ENCODE measurements at regions not wholly inside any gene's neighbourhood (a gene's known extent, or its start where the extent isn't known, plus 50 kb on each side); places are given as distances from the start of the nearest gene placed in this dataset.

DNA sequence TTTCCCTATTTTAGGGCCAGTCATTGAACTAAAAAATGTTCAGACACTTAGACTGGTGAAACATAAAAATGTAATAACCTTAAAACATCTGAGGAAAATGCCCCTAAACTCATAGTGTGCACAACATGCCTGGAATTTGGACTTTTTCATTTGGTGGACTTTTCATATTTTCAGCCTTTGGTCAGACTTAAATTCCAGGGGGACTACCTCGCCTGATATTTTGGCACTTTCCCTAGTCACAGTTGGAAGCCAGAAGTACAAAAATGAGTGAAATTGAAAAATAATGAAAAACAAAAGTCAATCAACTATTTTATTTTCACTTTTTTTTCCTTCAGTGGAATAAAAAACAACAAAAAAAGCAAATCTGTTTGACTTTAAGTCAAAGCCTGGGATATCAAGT is 256.2 kb downstream of the ACTL7B start:
- TF ChIP-seq POLR2A (IDR thresholded peaks at IDR 0.05; ENCODE audit: low read depth, low read length) = no peak
- TF ChIP-seq, protein P1, sequence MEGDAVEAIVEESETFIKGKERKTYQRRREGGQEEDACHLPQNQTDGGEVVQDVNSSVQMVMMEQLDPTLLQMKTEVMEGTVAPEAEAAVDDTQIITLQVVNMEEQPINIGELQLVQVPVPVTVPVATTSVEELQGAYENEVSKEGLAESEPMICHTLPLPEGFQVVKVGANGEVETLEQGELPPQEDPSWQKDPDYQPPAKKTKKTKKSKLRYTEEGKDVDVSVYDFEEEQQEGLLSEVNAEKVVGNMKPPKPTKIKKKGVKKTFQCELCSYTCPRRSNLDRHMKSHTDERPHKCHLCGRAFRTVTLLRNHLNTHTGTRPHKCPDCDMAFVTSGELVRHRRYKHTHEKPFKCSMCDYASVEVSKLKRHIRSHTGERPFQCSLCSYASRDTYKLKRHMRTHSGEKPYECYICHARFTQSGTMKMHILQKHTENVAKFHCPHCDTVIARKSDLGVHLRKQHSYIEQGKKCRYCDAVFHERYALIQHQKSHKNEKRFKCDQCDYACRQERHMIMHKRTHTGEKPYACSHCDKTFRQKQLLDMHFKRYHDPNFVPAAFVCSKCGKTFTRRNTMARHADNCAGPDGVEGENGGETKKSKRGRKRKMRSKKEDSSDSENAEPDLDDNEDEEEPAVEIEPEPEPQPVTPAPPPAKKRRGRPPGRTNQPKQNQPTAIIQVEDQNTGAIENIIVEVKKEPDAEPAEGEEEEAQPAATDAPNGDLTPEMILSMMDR (conservative IDR thresholded peaks at IDR 0.05; ENCODE audit: low read depth, low read length) = no peak
- TF ChIP-seq MAZ (IDR thresholded peaks at IDR 0.05; ENCODE audit: borderline replicate concordance, low read depth, low read length) = no peak
- no peak for TF ChIP-seq FOS (IDR thresholded peaks at IDR 0.05; ENCODE audit: low read depth, low read length)
- no peak for TF ChIP-seq CEBPB (IDR thresholded peaks at IDR 0.05; ENCODE audit: low read depth, low read length)
- no peak for TF ChIP-seq SMC3 (IDR thresholded peaks at IDR 0.05; ENCODE audit: low read depth, low read length)
